ENCODE measurements at regions not wholly inside any gene's neighbourhood (a gene's known extent, or its start where the extent isn't known, plus 50 kb on each side); places are given as distances from the start of the nearest gene placed in this dataset.
A peak's percentile ranks its signal among the peaks of the same experiment; 100 is the strongest.

DNA sequence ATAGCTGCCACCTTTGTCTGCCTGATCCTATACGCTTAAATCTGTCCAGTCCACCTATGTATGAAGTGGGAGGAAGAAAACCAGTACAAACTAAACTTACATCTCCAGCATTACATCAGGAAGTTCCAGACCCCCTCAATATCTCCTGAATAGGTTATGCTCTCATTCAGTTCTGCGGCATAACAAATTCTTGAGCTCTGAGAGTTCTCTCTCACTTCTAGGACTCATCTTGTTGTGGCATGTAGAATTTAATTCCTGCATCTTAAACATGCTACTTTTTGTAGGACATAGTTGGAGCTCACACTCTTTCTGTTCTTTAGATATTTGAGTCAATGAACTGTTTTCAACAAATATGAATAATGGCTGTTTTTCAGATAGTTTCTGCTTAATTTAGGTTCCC is 662.5 kb downstream of the CDH11 start:
- Mint-ChIP-seq H3K36me3 (ENCODE audit: low read depth) (no peaks in the 10 kb centered on the region), H3K4me1 (peaks cover 13% of the 10 kb centered on the region), H3K27ac (peak overlapping the region in 2 of 3 experiments; percentile 41 to 73), H3K27me3 (ENCODE audit: low read depth) (no peaks in the 10 kb centered on the region), H3K4me3 (no peak overlapping the region), H3K9me3 (peaks cover 6% of the 10 kb centered on the region)
- TF ChIP-seq, protein P1, sequence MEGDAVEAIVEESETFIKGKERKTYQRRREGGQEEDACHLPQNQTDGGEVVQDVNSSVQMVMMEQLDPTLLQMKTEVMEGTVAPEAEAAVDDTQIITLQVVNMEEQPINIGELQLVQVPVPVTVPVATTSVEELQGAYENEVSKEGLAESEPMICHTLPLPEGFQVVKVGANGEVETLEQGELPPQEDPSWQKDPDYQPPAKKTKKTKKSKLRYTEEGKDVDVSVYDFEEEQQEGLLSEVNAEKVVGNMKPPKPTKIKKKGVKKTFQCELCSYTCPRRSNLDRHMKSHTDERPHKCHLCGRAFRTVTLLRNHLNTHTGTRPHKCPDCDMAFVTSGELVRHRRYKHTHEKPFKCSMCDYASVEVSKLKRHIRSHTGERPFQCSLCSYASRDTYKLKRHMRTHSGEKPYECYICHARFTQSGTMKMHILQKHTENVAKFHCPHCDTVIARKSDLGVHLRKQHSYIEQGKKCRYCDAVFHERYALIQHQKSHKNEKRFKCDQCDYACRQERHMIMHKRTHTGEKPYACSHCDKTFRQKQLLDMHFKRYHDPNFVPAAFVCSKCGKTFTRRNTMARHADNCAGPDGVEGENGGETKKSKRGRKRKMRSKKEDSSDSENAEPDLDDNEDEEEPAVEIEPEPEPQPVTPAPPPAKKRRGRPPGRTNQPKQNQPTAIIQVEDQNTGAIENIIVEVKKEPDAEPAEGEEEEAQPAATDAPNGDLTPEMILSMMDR (IDR thresholded peaks at IDR 0.05; ENCODE audit: unreplicated experiment in 3 of 3), result no peak

DNA sequence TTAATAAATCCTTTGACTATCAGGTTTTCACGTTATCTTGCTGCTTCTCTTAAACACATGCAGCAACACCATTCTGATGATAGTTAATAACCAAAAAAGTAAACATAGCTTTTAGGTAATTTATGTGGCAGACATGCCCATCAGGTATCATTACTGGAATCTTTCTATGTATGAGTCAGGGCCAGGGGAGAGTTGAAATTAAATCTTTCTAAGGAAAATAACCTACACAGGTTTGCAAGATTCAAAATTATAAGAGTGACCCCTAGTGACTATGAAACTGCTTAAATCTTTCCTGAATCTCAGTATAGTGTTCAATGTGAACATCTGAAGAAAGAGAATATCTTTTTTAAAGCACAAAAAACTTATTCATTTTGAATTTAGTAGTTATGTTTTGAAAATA is 666.6 kb downstream of the CDH11 start:
- peaks cover 11% of the 10 kb centered on the region for H3K4me1 Mint-ChIP-seq
- no peaks in the 10 kb centered on the region for H3K36me3 Mint-ChIP-seq (ENCODE audit: low read depth)
- H3K27ac Mint-ChIP-seq, result peak overlapping the region in 2 of 3 experiments; percentile 30 to 39
- H3K4me3 Mint-ChIP-seq, result no peak overlapping the region
- peaks cover 2% of the 10 kb centered on the region for H3K9me3 Mint-ChIP-seq
- H3K27me3 Mint-ChIP-seq (ENCODE audit: low read depth), result no peaks in the 10 kb centered on the region
- TF ChIP-seq, protein P1 (IDR thresholded peaks at IDR 0.05; ENCODE audit: unreplicated experiment in 3 of 3), result peak in 2 of 3 experiments; percentile 20 to 48

DNA sequence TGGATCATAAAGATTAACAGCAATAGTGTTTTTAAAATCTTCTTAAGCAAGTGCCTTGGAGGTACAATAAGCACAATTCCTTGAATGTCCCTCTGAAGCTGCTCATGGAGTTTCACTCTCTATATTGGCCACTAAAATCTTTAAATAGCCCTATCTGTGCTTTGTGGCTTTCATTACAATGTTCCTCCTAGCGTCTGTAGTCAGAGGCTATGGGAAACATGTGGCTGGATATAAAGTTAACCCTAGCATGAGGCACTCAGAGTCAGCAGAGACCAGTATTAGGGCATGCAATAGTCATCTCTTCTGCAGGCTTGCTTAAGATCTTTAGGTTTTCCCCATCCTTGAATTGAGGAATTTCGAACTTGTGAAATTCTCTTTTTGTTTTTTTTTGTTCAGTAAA is 668.2 kb downstream of the CDH11 start:
- Mint-ChIP-seq H3K4me3 (no peak overlapping the region), H3K27me3 (ENCODE audit: low read depth) (no peaks in the 10 kb centered on the region), H3K9me3 (peaks cover 5% of the 10 kb centered on the region), H3K4me1 (no peaks in the 10 kb centered on the region), H3K36me3 (ENCODE audit: low read depth) (no peaks in the 10 kb centered on the region), H3K27ac (no peak overlapping the region)
- TF ChIP-seq, protein P1 (IDR thresholded peaks at IDR 0.05; ENCODE audit: unreplicated experiment in 3 of 3), result no peak

DNA sequence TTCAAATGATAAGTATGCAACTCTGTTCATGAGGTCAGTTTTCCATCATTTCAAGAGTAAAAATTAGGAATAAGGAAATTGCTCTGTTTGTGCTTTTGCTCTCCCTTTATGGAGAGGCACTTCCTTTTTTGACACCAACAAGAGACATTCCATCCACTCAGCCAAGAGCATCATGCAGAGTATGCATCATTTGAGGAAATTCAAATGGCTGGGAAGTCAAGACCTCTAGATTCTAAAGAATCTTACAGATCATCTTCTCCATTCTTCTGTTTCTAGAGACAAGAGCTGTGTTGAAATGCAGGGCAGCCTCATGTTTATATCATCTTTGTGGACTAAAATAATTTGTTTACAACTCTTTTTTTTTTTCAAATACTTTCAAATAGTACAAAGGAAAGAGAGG is 669.4 kb downstream of the CDH11 start:
- Mint-ChIP-seq H3K27ac (no peak overlapping the region), H3K4me1 (no peaks in the 10 kb centered on the region), H3K27me3 (ENCODE audit: low read depth) (no peaks in the 10 kb centered on the region), H3K4me3 (no peak overlapping the region), H3K9me3 (peaks cover 5% of the 10 kb centered on the region), H3K36me3 (ENCODE audit: low read depth) (no peaks in the 10 kb centered on the region)
- TF ChIP-seq, protein P1 (IDR thresholded peaks at IDR 0.05; ENCODE audit: unreplicated experiment in 3 of 3), result no peak

DNA sequence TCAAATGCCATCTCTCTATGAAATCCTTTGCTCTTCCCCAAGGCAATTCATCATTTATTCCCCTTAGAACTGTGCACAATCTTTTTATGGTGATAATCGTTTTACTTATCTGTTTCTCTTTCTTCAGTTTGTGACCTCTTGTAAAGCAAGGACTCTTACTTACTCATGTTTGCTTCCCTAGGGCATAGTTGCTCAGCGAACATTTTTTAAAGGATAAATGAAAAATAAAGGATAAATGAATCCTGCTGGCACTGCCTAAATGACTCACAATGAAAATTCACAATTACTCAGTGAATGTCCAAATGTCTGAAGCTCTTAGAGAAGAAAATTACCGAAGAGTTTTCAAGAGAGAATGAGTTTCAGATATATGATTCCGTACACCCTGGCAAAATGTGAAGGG is 671.7 kb downstream of the CDH11 start:
- Mint-ChIP-seq H3K36me3 (ENCODE audit: low read depth) (no peaks in the 10 kb centered on the region), H3K27me3 (ENCODE audit: low read depth) (no peaks in the 10 kb centered on the region), H3K4me3 (no peak overlapping the region), H3K4me1 (peaks cover 8% of the 10 kb centered on the region), H3K9me3 (peaks cover 5% of the 10 kb centered on the region), H3K27ac (no peak overlapping the region)
- TF ChIP-seq, protein P1 (IDR thresholded peaks at IDR 0.05; ENCODE audit: unreplicated experiment in 3 of 3), result no peak

DNA sequence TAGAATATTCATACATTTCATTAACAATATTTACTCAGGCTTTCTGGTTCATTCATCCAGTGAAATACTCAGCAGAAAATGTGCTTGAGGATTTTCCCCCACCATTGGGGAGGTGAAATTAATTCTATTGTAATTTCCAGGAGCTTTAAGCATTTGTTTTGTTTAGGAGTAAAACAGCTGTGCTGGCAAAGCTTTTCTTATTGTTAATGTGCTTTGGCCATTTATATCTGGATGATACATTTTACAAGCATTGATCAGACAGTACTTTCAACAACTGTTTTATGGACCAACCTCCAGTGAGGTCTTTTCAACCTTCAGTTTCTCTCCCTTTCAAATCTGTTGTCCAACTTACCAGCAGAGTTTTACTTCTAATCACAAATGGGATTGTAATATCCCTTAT is 672.4 kb downstream of the CDH11 start:
- H3K27ac Mint-ChIP-seq, result no peak overlapping the region
- no peak overlapping the region for H3K4me3 Mint-ChIP-seq
- TF ChIP-seq, protein P1 (IDR thresholded peaks at IDR 0.05; ENCODE audit: unreplicated experiment in 3 of 3), result no peak
- H3K36me3 Mint-ChIP-seq (ENCODE audit: low read depth), result no peaks in the 10 kb centered on the region
- peaks cover 5% of the 10 kb centered on the region for H3K9me3 Mint-ChIP-seq
- no peaks in the 10 kb centered on the region for H3K27me3 Mint-ChIP-seq (ENCODE audit: low read depth)
- H3K4me1 Mint-ChIP-seq, result peaks cover 8% of the 10 kb centered on the region

All from nephron (organoid).